Tibial nerve (tissue), 4 donors: ENCODE measurements at regions not wholly inside any gene's neighbourhood (a gene's known extent, or its start where the extent isn't known, plus 50 kb on each side); places are given as distances from the start of the nearest gene placed in this dataset.

ENCODE experiments used
- DNase-seq, 2 donors: peaks; one replicate each; pipeline ENCODE4 v3.0.0-alpha.2; 2019; ENCODE audit warnings: low spot score in 2 of 2
- H3K27ac ChIP-seq, 4 donors: fragments of 200-600 bp; sonication (generic) in 3 of 4; one replicate each; pipeline ENCODE4 v1.5.1; 2017 to 2019; ENCODE audit warnings: mild to moderate bottlenecking in 1 of 4
- H3K27me3 ChIP-seq, 2 donors: fragments of 200-600 bp; sonication (generic) in 1 of 2; one replicate each; pipeline versions ENCODE4 v1.5.1 to v1.6.0; 2017 to 2019
- H3K36me3 ChIP-seq, 3 donors: fragments of 200-600 bp; sonication (generic); one replicate each; pipeline ENCODE4 v1.5.1; 2018 to 2019
- H3K4me1 ChIP-seq, 4 donors: fragments of 200-600 bp; sonication (generic) in 3 of 4; one replicate each; pipeline ENCODE4 v1.5.1; 2017 to 2019
- H3K4me3 ChIP-seq, 4 donors: fragments of 200-600 bp; sonication (generic) in 3 of 4; one replicate each; pipeline ENCODE4 v1.5.1; 2017 to 2019; ENCODE audit warnings: mild to moderate bottlenecking in 1 of 4, moderate library complexity in 1 of 4
- H3K9me3 ChIP-seq, 4 donors: fragments of 200-600 bp; sonication (generic) in 3 of 4; one replicate each; pipeline ENCODE4 v1.5.1; 2017 to 2019
- CTCF ChIP-seq, 5 experiments: fragments of 200-600 bp in 3 of 5; fragments of 450-650 bp in 2 of 5; sonication (generic) in 3 of 5; IDR thresholded peaks; one replicate each; pipeline ENCODE4 v1.5.1; 2016 to 2019; ENCODE audit warnings: antibody characterized with exemption in 5 of 5, mild to moderate bottlenecking in 3 of 5, moderate library complexity in 2 of 5
- EP300 ChIP-seq, 2 donors: sonication (generic); formaldehyde crosslinking; IDR thresholded peaks; one replicate each; pipeline ENCODE4 v1.6.1; 2017; ENCODE audit warnings: antibody characterized with exemption in 2 of 2, mild to moderate bottlenecking in 1 of 2
- POLR2A ChIP-seq, 2 donors: fragments of 450-650 bp; IDR thresholded peaks; one replicate each; pipeline ENCODE4 v1.6.1; 2017; ENCODE audit warnings: antibody characterized with exemption in 2 of 2, mild to moderate bottlenecking in 2 of 2, moderate library complexity in 2 of 2
- WGBS, 2 donors: methylation state at CpG; one replicate each; pipeline ENCODE4 v1.1.5; 2018; 5-methylcytosine and 5-hydroxymethylcytosine counted together

DNA sequence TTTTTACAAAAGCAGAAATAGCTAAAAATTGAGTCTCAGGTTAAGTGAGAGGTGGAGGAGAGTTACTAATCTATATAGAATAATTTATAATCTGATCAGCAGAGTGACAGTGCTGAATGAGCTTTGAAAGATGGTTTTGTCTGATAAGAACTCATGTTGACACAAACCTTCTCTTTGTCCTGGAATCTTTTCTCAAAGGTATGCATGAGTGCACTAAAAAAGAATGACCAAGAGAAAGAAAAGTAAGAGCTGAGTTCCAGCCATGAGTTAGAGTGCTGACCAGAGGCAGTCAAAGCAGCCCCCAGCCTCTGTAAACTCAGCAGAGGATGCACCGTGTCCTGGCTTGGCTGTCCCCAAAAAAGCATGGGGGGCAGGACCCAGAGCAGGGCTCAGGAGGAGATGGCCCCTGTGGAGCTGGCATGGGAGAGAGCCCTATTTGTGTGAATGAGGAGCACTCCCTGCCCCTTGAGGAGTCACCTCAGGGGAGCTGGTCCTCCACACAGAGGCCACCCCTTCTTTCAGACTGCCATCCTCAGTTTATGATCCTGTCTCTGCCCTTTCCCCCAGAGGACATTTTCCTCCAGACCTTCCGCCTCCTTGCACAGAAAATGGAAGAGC, 129.8 kb downstream of the SEC23A start:
- TF ChIP-seq CTCF (IDR thresholded peaks at IDR 0.05) = no peak
- no peak for TF ChIP-seq POLR2A (IDR thresholded peaks at IDR 0.05)
- TF ChIP-seq EP300 (IDR thresholded peaks at IDR 0.05) = no peak
- Histone ChIP-seq H3K27me3 (no peaks in the 10 kb centered on the region), H3K36me3 (no peaks in the 10 kb centered on the region), H3K4me1 (no peaks in the 10 kb centered on the region), H3K27ac (no peak overlapping the region), H3K9me3 (peaks cover 0 to 12% (median 0%) of the 10 kb centered on the region in 4 donors), H3K4me3 (no peak overlapping the region)
- WGBS, 2 donors = 76 to 87% methylated on average over 2 of the region's 2 CpGs
- DNase-seq = no peak

- Histone ChIP-seq H3K27me3 (no peaks in the 10 kb centered on the region), H3K36me3 (no peaks in the 10 kb centered on the region), H3K4me3 (no peak overlapping the region), H3K9me3 (peaks cover 0 to 7% (median 0%) of the 10 kb centered on the region in 4 donors), H3K4me1 (no peaks in the 10 kb centered on the region), H3K27ac (no peak overlapping the region)
- no peak for TF ChIP-seq EP300 (IDR thresholded peaks at IDR 0.05)
- no peak for TF ChIP-seq POLR2A (IDR thresholded peaks at IDR 0.05)
- TF ChIP-seq CTCF (IDR thresholded peaks at IDR 0.05) = no peak
- 97 to 99% methylated on average over 3 of the region's 3 CpGs for WGBS, 2 donors
- DNase-seq = no peak
These were observed 130.5 kb downstream of the SEC23A start for GRCh38 chr14:38972511-38972910.

GRCh38 chr14:38971258-38971921, 131.6 kb downstream of the SEC23A start:
- Histone ChIP-seq H3K27ac (no peak overlapping the region), H3K36me3 (no peaks in the 10 kb centered on the region), H3K9me3 (peaks cover 0 to 4% (median 0%) of the 10 kb centered on the region in 4 donors), H3K27me3 (no peaks in the 10 kb centered on the region), H3K4me3 (no peak overlapping the region), H3K4me1 (no peaks in the 10 kb centered on the region)
- 89 to 90% methylated on average over 9 of the region's 9 CpGs for WGBS, 2 donors
- no peak for DNase-seq
- no peak for TF ChIP-seq CTCF (IDR thresholded peaks at IDR 0.05)
- TF ChIP-seq EP300 (IDR thresholded peaks at IDR 0.05) = no peak
- TF ChIP-seq POLR2A (IDR thresholded peaks at IDR 0.05) = no peak

DNA sequence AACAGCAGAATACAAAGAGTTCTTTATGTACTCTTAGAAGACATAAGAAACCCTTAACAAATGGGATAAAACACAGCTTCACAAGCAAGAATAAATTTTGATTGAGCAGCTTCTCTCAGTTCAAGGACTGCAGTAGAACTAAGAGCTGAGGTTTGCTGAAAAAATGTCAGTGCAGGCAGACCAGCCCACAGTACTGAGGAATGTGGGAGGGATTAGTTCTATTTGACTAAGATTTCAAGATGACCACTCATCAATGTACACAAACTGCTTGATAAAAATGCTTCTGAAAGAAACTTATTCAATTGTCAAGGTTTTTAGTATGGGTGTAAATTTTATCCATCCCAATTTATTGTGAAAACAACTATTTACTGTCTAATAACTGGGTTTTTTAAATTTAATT, 138.4 kb downstream of the SEC23A start:
- Histone ChIP-seq H3K27ac (no peak overlapping the region), H3K9me3 (no peaks in the 10 kb centered on the region), H3K4me1 (peaks cover 0 to 10% (median 0%) of the 10 kb centered on the region in 4 donors), H3K36me3 (no peaks in the 10 kb centered on the region), H3K4me3 (no peak overlapping the region), H3K27me3 (no peaks in the 10 kb centered on the region)
- TF ChIP-seq CTCF (IDR thresholded peaks at IDR 0.05) = no peak
- TF ChIP-seq POLR2A (IDR thresholded peaks at IDR 0.05) = no peak
- no peak for TF ChIP-seq EP300 (IDR thresholded peaks at IDR 0.05)
- no peak for DNase-seq

DNA sequence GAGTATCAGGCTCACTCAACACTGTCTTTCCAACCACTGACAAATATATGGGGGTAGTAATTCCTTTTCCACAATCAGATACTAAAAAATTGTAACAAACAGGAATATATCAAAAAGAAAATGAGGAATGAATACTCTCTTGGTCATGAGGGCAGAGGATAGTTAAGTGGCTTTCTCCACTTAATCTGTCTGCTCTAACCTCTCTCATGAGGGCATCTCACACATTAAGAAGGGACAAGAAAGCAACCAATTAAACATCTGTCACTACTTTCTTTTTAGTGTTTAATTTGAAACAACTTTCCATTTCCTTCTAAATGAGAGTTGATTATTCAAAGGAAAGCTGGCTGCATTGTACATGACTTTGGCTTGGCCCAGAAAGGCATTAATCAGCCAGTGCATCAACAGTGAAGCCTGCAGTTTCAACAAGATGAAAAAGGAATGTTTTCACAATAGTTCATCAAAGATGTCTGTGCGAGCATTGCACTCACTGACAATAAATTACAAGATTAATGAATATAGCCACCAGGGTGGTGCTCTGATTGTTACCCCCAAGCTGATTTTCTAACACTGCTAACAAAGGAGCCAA, 142.0 kb downstream of the SEC23A start:
- no peaks in the 10 kb centered on the region for H3K27me3 ChIP-seq
- H3K4me1 ChIP-seq = peaks cover 0 to 10% (median 0%) of the 10 kb centered on the region in 4 donors
- WGBS, 2 donors = 15 to 29% methylated on average over 1 of the region's 1 CpG
- TF ChIP-seq CTCF (IDR thresholded peaks at IDR 0.05) (no peak), POLR2A (IDR thresholded peaks at IDR 0.05) (no peak), EP300 (IDR thresholded peaks at IDR 0.05) (no peak)
- no peak overlapping the region for H3K27ac ChIP-seq
- DNase-seq = no peak
- H3K9me3 ChIP-seq = no peaks in the 10 kb centered on the region
- H3K36me3 ChIP-seq = no peaks in the 10 kb centered on the region
- no peak overlapping the region for H3K4me3 ChIP-seq
